HepG2 (cell line): ENCODE measurements at regions not wholly inside any gene's neighbourhood (a gene's known extent, or its start where the extent isn't known, plus 50 kb on each side); places are given as distances from the start of the nearest gene placed in this dataset.
A peak's percentile ranks its signal among the peaks of the same experiment; 100 is the strongest.

Experiments used
- ATF7 ChIP-seq, 2 experiments: fragments of 450-650 bp in 1 of 2; sonication (generic) in 1 of 2; formaldehyde crosslinking in 1 of 2; IDR thresholded peaks; 2 replicates each; pipeline versions ENCODE4 v1.4.0 to v1.6.1; 2016 to 2020; ENCODE audit warnings: antibody characterized with exemption in 1 of 2, mild to moderate bottlenecking in 1 of 2, missing genetic modification reagents in 1 of 2
- ATF7-NPFF ChIP-seq: sonication (generic); formaldehyde crosslinking; IDR thresholded peaks from 2 replicates; pipeline ENCODE4 v1.8.1; 2023; ENCODE audit warnings: mild to moderate bottlenecking, low read depth, missing genetic modification reagents, moderate library complexity
- BHLHE40 ChIP-seq: IDR thresholded peaks from 2 replicates; pipeline ENCODE4 v1.6.1; 2011; ENCODE audit warnings: low read length, improper control_type of control experiment
- FLYWCH1 ChIP-seq: sonication (generic); formaldehyde crosslinking; IDR thresholded peaks from 2 replicates; pipeline ENCODE4 v1.8.1; 2023; ENCODE audit warnings: mild to moderate bottlenecking, missing genetic modification reagents
- GFI1 ChIP-seq: sonication (generic); formaldehyde crosslinking; IDR thresholded peaks from 2 replicates; pipeline ENCODE4 v1.5.0; 2020; ENCODE audit warnings: missing genetic modification reagents, mild to moderate bottlenecking, borderline replicate concordance
- PHB2 ChIP-seq: fragments of 450-650 bp; IDR thresholded peaks from 2 replicates; pipeline ENCODE4 v1.6.1; 2018; ENCODE audit not compliant: partially characterized antibody
- PITX1 ChIP-seq: sonication (generic); formaldehyde crosslinking; IDR thresholded peaks from 2 replicates; pipeline ENCODE4 v1.5.1; 2020; ENCODE audit warnings: mild to moderate bottlenecking, missing genetic modification reagents
- PLRG1 ChIP-seq: fragments of 450-650 bp; conservative IDR thresholded peaks from 2 replicates; pipeline ENCODE4 v1.6.1; 2016
- TARDBP ChIP-seq: sonication (generic); formaldehyde crosslinking; IDR thresholded peaks from 2 replicates; pipeline ENCODE4 v1.8.0; 2022; ENCODE audit warnings: mild to moderate bottlenecking, missing genetic modification reagents
- ZNF121 ChIP-seq: sonication (generic); formaldehyde crosslinking; IDR thresholded peaks from 2 replicates; pipeline ENCODE4 v1.5.0; 2020; ENCODE audit warnings: mild to moderate bottlenecking, missing genetic modification reagents
- ZNF256 ChIP-seq: sonication (generic); formaldehyde crosslinking; conservative IDR thresholded peaks from 2 replicates; pipeline ENCODE4 v1.4.0; 2020; ENCODE audit warnings: missing genetic modification reagents
- ZNF724P ChIP-seq: sonication (generic); formaldehyde crosslinking; IDR thresholded peaks from 2 replicates; pipeline ENCODE4 v1.8.0; 2022; ENCODE audit warnings: missing genetic modification reagents, borderline replicate concordance
- ZNF768 ChIP-seq: sonication (generic); formaldehyde crosslinking; IDR thresholded peaks from 2 replicates; pipeline ENCODE4 v1.4.0; 2020; ENCODE audit warnings: missing genetic modification reagents
- ZNF775 ChIP-seq: sonication (generic); formaldehyde crosslinking; IDR thresholded peaks from 2 replicates; pipeline ENCODE4 v1.4.0; 2020; ENCODE audit warnings: missing genetic modification reagents, mild to moderate bottlenecking, moderate library complexity, borderline replicate concordance
- ZSCAN9 ChIP-seq: IDR thresholded peaks from 2 replicates; pipeline ENCODE4 v1.6.1; 2016; ENCODE audit warnings: borderline replicate concordance
- TF ChIP-seq, protein P1 (sequence below): sonication (generic); formaldehyde crosslinking; IDR thresholded peaks from 2 replicates; pipeline ENCODE4 v1.4.0; 2020; ENCODE audit warnings: missing genetic modification reagents, borderline replicate concordance
- TF ChIP-seq, protein P2 (sequence below): IDR thresholded peaks from 2 replicates; pipeline ENCODE4 v1.6.1; 2016
- TF ChIP-seq, protein P3 (sequence below): sonication (generic); formaldehyde crosslinking; conservative IDR thresholded peaks from 2 replicates; pipeline ENCODE4 v1.8.0; 2022; ENCODE audit warnings: low read depth, missing genetic modification reagents
- TF ChIP-seq, protein P4 (sequence below): sonication (generic); formaldehyde crosslinking; IDR thresholded peaks from 2 replicates; pipeline ENCODE4 v1.4.0; 2020; ENCODE audit warnings: mild to moderate bottlenecking, missing genetic modification reagents
- TF ChIP-seq, protein P5 (sequence below): sonication (generic); IDR thresholded peaks from 2 replicates; pipeline ENCODE4 v1.6.1; 2016; ENCODE audit warnings: low read depth, borderline replicate concordance
- TF ChIP-seq, protein P6 (sequence below): sonication (generic); formaldehyde crosslinking; IDR thresholded peaks from 2 replicates; pipeline ENCODE4 v1.4.0; 2020; ENCODE audit warnings: missing genetic modification reagents

DNA sequence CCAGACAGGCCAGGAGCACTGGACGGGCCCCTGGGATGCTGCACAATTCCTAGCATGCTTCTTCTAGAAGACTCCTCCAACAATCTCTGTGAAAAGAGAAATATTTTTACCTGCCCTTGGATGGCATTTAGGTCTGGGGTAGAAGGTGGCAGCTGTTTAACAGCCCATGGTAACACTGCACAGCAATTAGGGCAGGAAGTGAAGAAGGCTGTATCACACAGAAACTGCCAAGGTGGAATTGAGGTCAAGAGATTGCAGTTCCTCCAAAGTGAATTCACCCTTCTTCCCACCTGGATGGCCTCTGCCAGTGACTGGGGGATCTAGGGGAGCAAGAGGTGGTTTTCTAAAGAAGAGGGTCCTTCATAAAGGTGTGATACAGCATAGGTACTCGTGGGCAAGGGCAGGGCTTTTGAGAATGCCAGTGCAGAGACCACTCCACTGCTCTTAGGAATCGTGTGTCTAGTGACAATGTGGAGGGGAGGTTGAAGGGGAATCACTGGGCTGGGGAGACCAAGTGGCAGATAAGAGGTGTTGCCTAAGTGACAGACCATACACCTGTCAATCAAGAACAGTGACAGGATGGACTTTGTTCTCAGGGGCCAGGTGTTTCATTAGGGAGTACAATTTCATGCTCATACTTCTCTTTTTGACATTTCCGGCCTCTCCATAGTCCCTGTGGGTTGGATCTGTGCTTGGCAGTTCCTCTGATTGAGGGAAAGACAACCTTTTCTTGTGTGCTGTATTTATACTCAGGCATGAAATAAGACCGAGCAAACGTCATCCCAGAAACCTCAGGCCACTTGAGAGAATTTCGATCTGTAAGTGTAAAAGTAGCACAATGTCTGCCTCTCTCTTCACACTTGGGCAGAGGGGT is 83.5 kb upstream of the BCL6 start (continued):
- TF ChIP-seq PITX1 (no peak), BHLHE40 (no peak), ZNF256 (no peak), PHB2 (no peak), ZNF121 (CRISPR knock-in tag) (no peak), ZNF724P (CRISPR knock-in tag) (no peak), TARDBP (0 out of 2 replicates have a peak, but pooled peaks have one; percentile 18), GFI1 (CRISPR knock-in tag) (no peak), FLYWCH1 (CRISPR knock-in tag) (no peak), ATF7 (IDR thresholded peaks at IDR 0.05) (no peak), ATF7 (CRISPR knock-in tag; IDR thresholded peaks at IDR 0.05) (no peak), PLRG1 (no peak), ZSCAN9 (CRISPR knock-in tag) (no peak), ATF7-NPFF (no peak), ZNF775 (CRISPR knock-in tag) (no peak), ZNF768 (no peak)
- TF ChIP-seq, protein P1, sequence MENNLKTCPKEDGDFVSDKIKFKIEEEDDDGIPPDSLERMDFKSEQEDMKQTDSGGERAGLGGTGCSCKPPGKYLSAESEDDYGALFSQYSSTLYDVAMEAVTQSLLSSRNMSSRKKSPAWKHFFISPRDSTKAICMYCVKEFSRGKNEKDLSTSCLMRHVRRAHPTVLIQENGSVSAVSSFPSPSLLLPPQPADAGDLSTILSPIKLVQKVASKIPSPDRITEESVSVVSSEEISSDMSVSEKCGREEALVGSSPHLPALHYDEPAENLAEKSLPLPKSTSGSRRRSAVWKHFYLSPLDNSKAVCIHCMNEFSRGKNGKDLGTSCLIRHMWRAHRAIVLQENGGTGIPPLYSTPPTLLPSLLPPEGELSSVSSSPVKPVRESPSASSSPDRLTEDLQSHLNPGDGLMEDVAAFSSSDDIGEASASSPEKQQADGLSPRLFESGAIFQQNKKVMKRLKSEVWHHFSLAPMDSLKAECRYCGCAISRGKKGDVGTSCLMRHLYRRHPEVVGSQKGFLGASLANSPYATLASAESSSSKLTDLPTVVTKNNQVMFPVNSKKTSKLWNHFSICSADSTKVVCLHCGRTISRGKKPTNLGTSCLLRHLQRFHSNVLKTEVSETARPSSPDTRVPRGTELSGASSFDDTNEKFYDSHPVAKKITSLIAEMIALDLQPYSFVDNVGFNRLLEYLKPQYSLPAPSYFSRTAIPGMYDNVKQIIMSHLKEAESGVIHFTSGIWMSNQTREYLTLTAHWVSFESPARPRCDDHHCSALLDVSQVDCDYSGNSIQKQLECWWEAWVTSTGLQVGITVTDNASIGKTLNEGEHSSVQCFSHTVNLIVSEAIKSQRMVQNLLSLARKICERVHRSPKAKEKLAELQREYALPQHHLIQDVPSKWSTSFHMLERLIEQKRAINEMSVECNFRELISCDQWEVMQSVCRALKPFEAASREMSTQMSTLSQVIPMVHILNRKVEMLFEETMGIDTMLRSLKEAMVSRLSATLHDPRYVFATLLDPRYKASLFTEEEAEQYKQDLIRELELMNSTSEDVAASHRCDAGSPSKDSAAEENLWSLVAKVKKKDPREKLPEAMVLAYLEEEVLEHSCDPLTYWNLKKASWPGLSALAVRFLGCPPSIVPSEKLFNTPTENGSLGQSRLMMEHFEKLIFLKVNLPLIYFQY: no peak
- TF ChIP-seq, protein P2, sequence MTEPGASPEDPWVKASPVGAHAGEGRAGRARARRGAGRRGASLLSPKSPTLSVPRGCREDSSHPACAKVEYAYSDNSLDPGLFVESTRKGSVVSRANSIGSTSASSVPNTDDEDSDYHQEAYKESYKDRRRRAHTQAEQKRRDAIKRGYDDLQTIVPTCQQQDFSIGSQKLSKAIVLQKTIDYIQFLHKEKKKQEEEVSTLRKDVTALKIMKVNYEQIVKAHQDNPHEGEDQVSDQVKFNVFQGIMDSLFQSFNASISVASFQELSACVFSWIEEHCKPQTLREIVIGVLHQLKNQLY (CRISPR knock-in tag): no peak
- TF ChIP-seq, protein P3, sequence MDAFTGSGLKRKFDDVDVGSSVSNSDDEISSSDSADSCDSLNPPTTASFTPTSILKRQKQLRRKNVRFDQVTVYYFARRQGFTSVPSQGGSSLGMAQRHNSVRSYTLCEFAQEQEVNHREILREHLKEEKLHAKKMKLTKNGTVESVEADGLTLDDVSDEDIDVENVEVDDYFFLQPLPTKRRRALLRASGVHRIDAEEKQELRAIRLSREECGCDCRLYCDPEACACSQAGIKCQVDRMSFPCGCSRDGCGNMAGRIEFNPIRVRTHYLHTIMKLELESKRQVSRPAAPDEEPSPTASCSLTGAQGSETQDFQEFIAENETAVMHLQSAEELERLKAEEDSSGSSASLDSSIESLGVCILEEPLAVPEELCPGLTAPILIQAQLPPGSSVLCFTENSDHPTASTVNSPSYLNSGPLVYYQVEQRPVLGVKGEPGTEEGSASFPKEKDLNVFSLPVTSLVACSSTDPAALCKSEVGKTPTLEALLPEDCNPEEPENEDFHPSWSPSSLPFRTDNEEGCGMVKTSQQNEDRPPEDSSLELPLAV (CRISPR knock-in tag): no peak
- TF ChIP-seq, protein P4, sequence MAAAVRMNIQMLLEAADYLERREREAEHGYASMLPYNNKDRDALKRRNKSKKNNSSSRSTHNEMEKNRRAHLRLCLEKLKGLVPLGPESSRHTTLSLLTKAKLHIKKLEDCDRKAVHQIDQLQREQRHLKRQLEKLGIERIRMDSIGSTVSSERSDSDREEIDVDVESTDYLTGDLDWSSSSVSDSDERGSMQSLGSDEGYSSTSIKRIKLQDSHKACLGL (CRISPR knock-in tag): no peak
- TF ChIP-seq, protein P5, sequence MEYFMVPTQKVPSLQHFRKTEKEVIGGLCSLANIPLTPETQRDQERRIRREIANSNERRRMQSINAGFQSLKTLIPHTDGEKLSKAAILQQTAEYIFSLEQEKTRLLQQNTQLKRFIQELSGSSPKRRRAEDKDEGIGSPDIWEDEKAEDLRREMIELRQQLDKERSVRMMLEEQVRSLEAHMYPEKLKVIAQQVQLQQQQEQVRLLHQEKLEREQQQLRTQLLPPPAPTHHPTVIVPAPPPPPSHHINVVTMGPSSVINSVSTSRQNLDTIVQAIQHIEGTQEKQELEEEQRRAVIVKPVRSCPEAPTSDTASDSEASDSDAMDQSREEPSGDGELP: peak; percentile 77; the same call in 1 of the 2 replicates
- TF ChIP-seq, protein P6, sequence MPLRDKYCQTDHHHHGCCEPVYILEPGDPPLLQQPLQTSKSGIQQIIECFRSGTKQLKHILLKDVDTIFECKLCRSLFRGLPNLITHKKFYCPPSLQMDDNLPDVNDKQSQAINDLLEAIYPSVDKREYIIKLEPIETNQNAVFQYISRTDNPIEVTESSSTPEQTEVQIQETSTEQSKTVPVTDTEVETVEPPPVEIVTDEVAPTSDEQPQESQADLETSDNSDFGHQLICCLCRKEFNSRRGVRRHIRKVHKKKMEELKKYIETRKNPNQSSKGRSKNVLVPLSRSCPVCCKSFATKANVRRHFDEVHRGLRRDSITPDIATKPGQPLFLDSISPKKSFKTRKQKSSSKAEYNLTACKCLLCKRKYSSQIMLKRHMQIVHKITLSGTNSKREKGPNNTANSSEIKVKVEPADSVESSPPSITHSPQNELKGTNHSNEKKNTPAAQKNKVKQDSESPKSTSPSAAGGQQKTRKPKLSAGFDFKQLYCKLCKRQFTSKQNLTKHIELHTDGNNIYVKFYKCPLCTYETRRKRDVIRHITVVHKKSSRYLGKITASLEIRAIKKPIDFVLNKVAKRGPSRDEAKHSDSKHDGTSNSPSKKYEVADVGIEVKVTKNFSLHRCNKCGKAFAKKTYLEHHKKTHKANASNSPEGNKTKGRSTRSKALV (CRISPR knock-in tag): no peak
